HG02973 (cell line): ENCODE measurements at regions not wholly inside any gene's neighbourhood (a gene's known extent, or its start where the extent isn't known, plus 50 kb on each side); places are given as distances from the start of the nearest gene placed in this dataset.
"Not testable (repeated sequence)": the region's sequence is repeated elsewhere in the genome, so short reads cannot be mapped to it uniquely, and the experiment has no call there.

ENCODE experiments used
- ATAC-seq: cut with Tn5 transposase; IDR thresholded peaks from one replicate; pipeline ENCODE4 v1.9.1; 2021; ENCODE audit warnings: moderate library complexity; ENCODE audit not compliant: unreplicated experiment

DNA sequence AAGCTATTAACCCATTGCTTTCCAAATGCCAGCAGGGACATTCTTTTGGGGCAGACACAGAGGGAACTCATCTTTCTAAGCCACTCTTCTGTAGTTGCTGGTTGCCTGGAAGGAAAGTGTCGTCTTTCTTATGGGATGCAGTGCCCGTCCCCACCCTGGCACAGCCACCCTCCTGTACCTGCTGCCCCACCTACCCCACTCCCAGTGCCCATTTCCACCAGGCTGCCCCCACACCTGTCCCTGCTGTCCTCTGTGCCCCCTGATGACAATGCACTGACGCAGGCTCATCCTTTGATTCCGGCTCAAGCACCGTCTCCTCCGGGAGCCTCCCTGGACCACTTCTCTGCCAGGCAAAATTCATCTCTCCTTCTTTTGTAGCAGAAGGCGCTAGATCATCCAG, 190.4 kb upstream of the CDH5 start:
- ATAC-seq: no peak

DNA sequence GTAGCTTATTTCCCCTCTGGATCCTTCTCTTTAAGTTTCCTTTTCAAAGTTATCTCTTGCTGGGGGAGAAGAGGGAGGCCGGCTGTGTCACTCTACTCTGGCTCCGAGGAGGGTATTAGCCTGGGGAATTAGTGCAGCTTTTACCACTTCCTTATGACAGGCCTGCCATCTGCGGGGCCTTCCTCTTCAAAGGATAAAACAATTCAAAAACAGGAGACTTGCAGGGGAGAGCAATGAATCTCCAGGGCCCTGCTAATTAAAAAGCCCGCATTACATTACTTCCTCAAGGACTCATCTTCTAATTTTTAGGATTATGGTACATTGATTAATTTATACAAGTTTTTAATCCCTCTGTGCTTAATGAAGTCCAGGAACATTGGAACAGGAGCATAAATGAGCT, 190.9 kb upstream of the CDH5 start:
- no peak for ATAC-seq

DNA sequence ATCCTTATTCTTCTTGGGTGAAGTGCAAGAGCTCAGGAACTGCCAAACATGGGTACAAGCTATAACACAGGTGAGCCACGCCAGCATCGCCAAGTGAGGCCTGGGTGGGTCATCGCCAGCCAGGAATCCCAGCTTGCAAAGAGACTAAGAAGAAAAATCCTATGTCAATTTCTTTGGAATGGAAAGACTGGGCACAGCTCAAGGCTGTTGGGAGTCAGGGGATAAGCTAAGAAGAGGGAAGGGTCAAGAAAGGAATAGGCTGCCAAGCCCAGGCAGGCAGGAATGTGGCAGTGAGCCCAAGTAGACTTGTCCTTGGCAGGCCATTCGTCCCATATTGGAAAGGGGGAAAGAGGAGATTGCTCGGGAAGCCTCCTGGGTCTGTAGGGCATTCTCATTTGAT, 191.4 kb upstream of the CDH5 start:
- ATAC-seq: no peak

DNA sequence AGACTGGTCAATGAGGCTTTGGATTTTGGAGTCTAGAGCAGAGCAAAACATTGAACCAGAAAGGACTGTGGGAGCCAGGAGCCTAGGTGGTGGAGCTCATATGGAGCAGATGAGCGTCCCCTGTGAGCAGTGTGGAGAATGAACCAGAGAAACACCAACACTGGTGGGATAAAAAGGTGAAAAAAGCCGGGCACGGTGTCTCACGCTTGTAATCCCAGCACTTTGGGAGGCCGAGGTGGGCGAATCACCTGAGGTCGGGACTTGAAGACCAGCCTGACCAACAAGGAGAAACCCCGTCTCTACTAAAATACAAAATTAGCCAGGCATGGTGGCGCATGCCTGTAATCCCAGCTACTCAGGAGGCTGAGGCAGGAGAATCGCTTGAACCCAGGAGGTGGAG, 192.7 kb upstream of the CDH5 start:
- not testable (repeated sequence) for ATAC-seq

DNA sequence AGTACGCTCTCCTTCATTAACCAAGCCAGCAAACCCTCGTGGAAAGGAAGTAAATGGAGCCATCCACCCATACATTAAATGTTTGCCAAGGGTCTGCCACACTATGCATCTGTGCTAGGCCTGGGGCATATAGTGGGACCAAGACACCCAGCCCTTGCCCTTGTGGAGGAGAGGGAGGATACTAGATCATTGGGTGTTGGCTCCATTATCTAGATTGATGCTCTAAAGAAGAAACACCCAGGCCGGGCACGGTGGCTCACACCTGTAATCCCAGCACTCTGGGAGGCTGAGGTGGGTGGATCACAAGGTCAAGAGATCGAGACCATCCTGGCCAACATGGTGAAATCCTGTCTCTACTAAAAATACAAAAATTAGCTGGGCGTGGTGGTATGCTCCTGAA, 193.3 kb upstream of the CDH5 start:
- not testable (repeated sequence) for ATAC-seq

DNA sequence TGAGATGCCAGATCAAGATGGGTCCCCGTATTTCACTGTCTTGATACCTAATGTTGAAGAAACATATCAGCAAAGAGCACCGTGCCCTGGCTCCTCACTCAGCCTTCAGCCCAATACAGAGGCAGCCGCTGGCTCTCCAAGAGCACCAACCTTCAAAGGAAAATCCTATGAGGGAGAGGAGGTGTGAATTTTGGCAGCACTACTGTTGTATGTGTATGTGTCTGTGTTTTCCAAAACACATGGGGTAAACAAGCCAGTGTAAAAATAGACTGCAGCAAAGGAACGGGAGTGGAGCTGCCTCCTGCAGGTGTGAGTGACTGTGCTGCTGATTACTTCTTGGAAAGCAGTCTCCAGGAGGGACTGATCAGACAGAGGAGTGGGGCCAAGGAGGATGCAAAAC, 194.0 kb upstream of the CDH5 start:
- ATAC-seq: no peak

DNA sequence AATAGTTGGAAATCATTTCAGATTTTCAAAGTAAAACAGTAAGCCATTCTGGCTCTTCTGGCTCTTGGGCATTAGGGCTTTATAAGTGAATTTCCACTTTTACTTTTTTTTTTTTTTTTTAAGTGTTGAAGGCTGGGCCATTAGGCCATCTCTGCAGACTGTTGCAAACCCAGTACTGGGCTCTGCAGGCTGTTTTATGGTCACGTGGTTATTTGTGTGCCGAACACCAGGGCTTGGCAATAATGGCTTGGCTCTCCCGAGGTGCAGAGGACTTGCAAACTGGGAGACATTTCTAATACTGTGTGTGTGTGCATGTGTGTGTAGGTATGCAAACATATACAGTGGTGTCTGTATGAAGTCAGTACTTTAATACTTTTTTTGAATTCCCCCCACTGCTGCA, 194.9 kb upstream of the CDH5 start:
- no peak for ATAC-seq

DNA sequence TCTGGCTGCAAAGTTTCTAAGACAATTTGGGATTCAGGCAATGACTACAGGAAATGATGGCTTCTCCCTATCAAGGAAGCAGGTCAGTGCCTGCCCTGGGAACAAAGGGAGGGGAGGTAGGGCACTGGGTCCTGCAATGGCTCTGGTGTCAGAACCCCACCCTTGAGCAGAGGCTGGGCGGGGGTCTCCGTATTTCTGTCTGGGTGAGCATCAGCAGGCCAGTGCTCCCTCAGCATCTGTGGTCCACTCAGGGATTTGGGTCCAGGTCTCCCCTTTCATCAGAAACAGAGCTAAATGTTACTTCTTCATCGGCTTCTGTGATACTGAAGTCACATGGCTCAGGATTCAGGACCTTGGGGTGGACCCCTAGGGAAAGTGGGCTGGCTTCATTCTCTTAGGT, 195.5 kb upstream of the CDH5 start:
- no peak for ATAC-seq

DNA sequence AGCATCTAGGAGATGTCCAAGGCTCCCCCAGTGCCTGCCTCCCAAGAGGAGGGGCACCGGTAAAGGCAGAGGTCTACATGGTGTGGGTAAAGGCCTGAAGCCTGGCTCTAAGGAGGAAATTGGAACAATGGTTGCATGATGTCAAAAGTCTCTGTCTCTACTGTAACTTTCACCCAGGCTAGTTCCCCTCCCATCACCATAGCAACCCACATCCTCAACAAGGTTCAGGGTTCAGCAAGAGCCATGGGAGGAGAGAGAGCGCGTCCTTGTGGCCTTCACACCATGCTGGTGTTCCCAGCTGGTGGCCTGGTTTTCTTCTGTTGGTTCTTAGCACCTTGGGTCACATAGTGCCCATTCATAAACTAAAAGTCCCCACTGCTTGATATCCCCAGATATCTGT, 196.7 kb upstream of the CDH5 start:
- ATAC-seq: no peak

DNA sequence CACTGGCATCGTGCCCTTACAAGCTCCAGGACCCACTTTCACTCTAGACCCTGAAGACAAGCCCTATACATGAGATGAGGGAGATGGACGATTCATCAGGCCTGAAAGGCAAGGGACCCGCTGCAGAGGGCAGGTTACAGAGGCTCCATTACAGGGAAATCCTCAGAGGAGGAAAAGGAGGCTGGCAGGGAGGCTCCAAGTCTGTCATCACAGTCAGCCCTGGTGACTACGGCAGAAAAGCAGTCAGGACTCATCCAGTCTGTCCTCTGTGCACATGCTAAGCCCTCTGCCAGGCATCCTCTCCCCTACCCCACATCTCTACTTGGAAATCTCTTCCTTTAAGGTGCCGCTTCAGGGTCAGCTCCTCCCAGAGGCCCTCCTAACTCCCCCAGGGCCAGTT, 197.7 kb upstream of the CDH5 start:
- no peak for ATAC-seq

DNA sequence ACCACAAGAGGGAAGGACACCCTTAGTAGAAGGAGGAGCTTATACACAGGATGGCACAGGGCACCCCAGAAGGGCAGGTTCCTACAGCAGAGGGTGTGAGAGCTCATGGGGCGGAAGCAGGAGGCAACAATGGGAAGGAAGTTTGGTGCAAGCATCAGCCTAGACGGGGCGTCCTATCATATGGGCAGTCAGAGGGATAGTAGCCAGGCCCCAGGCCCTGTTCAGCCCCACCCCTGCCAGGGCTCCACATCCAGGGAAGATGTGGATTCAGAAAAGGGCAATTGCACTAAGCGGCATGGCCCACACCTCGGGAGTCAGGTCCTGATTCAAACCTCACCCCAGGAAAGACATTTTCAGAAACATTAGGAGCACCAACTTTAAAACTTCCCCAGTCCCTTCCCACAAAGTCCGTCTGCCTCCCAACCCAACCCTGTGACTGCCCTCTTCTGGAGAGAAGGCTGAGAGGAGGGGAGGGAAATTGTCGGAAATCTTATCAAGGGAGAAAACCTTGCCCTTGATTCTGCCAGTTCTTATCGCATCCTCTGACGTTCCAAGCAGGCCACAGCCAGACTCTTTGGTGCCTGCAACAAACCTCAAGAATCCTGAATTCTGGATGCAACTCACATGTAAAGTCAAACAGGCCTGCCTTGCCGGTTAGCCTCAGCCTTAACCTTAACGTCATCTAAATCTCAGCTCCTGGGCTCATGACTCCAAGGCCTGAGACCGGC, 198.8 kb upstream of the CDH5 start:
- ATAC-seq: no peak

DNA sequence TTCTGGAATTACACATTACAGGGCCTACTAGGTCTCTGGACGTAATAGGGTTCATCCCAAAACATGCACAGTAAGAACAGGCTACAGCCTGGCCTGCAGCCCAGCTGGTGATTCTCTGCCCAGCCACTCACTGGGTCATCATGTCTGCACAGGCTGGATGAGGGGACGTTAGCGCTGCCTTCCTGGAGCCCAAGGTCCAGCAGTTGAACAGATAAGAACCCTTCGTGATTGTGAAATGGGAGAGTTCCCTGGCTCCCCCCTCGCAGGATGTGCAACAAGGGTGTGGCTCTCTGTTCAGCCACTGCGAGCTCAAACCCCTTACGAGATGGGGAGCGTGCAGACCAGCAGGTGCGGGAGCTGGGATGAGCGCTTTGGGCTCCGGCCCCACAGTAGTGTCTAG, 200.0 kb upstream of the CDH5 start:
- no peak for ATAC-seq

DNA sequence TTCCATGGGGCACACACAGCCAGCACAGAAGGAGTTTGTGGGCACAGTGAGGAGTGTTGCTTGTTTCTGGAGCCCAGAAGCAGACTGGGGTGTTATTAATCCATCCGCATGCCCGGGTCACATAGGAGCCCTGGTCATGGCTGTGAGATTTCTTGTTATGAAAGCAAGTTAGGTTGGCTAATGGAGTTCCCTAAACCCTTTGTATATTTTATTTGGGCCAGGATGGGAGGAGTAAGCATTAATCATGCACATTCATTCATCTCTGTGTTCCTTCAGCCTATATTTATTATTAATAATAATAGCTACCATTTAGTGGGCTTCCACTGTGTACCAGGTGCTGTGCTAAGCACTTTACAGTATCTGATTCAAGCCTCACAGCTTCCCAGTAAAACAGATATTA, 200.6 kb upstream of the CDH5 start:
- ATAC-seq: no peak

DNA sequence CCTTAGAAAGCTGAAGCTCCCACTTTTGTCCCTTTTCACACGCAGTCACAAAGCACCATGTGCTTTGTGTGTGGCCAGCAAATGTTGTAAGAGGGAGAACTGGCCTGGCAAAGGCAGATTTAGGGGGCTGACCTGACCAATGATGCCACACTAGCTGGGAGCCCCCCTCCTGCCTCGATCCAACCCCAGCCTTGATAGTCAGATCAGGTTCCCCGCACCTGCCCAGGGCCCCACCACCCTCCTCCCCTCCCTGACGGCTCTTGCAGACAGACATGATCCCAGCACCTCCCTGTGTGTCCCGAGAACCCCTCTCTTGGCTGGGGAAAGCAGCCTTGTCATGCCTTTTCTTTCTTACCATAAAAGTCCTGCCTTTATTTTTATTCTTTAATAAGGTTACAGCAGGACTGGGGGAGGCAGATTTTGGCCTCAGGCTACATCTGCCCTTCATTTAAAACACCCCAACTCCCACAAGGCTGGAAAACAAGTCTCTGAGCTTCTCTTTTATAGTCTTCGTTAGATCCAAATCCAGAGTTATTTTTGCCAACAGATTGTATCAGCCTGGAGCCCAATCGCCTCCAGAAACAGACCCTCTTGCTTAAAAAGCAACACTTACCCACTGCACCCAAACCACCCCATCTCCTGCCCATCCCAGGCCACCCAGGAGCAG, 201.8 kb upstream of the CDH5 start:
- no peak for ATAC-seq

DNA sequence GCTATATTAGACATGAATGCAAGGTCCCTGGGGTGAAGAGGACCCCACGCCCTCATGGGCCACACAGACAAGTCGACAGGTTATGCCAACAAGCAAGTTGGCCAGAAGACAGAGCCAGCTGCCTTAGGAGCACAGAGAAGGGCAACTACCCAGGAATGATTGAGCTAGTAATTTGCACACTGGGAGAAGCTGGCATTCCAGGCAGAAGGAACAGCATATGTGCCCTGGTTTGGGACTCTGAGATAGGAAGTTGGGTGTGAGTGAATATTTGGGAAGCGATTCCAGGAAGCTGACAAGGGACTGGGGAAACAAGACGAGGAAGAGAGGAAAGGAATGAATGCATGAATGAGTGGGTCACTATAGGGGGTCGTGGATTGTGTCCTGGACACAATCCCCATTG, 203.7 kb upstream of the CDH5 start:
- ATAC-seq: no peak

DNA sequence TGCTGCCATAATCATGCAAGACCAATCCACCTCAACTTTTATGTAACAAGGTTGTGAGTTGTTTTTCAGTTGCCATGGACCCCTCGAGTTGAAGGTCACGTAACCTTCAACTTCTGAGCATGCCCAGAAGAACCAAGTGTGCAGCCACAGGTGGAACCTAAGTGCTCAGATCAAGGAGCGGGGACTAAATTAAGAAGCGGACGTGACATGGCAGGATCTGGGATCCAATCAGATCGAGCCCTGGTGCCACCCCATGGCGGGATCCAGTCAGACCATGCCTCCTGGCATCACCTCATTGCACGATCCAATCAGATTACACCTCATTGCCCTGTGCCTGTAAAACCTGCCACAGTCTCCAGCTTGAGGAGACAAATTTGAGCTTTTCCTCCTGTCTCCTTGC, 204.5 kb upstream of the CDH5 start:
- no peak for ATAC-seq

DNA sequence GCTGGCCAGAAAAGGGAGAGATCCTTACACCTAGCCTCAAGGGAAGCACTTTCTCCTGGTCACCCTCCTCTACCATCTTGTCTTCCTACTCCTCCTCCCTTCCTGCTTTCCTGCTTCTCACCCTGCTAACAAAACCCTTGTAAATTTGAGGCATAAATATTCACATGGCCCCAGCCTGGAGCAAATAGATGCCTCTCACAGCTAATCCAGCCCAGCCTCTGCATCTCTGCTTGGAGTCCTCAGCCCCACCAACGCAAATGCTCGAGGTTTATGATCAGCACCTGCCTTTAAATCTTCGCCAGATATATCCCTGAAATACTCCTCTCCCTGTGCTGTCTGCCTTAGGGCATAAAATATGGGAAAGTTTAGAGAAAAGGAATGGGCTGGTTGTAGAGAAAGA, 205.2 kb upstream of the CDH5 start:
- ATAC-seq: no peak

DNA sequence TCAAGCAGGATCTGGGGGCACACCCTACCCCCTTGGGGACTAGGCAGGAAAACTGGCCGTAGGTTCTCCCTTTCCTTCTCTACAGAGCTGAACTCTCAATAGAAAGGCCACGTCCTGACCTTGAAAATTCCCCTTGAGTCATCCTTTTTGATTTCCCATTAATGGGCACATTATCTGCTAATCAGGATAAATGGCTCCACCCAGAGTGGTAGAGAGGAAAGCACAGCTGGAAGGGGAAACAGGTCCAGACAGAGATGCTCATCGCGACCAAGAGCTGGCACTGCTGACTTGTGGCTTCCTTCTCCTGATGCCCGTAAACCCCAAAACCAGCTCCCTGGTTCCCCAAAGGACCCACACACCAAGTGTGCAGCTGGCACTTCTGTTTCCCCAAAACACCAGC, 206.5 kb upstream of the CDH5 start:
- no peak for ATAC-seq

DNA sequence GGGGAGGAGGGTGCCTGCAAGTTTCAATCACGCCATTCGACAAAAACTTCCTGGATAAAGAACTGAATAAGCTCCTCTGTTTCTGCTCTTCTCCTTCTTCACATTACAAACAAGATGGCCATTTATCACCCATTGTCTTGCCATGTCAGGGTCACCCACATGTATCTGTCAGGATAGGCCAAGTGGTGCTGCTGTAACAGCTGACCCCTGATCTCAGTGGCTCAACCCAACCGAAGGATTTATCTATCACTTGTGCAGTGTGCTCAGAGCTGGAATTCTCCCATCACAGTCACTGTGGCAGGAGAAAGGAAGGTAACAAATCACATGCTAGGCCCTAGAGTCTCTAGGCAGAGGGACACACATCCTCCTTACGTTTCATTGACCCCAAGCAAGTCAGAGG, 210.0 kb upstream of the CDH5 start:
- no peak for ATAC-seq

DNA sequence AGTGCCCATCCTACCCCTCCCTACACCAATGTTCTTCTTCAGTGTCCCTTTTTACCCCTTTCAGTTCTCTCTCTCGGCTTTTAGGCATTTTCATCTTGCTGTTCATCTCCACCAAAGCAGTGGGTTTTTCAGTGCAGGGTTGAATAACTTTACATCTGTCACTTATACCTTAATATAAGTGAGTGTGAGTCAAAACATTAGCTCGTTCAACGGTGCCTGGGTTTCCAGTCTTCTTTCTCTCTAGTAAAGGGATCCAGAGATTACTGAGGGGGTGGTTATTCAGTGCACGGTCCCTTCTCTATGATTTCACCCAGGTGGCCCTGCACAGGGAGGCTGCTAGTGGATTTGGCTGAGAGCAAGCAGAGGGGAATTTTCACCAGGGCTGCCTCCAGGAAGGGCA, 210.6 kb upstream of the CDH5 start:
- no peak for ATAC-seq

DNA sequence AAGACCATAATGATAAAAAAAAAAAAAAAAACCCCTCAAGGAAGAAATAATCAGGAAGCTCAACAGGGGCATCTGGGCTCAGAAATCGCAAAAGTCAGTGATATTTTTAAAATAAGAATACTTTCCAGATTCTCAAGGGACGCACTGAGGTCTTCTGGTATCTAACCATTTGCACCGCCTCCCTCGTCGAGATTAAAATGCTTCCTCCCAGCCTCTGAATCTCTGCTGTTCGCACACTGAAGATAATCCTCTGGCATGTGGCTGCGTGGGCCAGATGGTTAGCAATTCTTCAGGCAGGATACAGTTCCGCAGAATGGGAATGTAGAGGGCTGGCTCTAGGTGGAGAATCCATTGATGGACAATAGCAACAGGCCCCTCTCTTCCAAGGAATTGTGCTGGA, 211.7 kb upstream of the CDH5 start:
- ATAC-seq: no peak

DNA sequence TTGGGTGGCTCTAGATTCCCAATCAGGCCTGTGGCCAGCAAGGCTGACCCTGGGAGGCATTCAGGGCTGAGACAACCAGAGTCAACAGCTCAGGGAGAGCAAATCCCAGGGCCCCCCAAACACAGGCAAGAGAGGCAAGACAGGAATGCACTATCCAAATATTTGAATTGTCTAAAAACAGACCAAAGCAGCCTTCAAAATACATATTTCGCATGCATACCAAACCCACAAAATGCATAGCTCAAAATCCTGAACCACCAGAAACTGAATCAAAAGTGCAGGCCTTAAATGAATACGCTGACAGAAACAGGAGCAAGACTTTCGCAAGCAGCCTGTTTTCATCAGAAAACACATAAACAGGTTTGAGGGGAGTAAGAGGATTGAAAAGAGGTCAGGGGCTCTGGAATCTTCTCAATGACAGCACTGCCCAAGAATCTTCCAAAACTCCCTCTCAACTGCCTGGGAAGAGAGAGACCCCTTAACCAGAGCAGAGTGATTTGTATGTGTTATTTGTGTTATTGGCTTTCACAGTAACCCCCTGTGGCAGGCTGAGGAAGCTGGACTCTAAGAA, 213.6 kb upstream of the CDH5 start:
- ATAC-seq: no peak

DNA sequence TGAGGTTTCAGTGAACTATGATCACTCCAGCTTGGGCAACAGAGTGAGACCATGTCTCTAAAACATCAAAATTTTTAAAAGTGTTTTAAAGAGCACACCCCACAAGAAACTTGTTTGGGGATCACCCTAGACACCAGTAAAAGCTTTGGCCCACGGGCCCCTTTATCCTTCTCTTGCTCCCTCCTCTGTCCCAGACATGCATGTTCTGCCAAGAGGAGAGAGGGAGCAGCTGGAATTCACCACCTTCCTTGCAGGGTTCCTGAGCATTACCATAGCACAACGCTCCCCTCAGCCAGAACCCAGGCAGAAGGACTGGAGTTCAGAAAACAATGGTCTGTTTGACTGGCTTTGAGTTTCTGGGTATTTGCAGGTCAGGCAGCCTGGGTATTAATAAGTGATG, 214.3 kb upstream of the CDH5 start:
- no peak for ATAC-seq
